H1 (cell line): ENCODE measurements at regions not wholly inside any gene's neighbourhood (a gene's known extent, or its start where the extent isn't known, plus 50 kb on each side); places are given as distances from the start of the nearest gene placed in this dataset.

Experiments
- CTCF ChIA-PET: fragments of 300-600 bp; sonication (Branson Sonifier 250); formaldehyde crosslinking; loops from one replicate; lab custom pipeline; 2021; ENCODE audit not compliant: partially characterized antibody; lab: Charles Lee
- POLR2A ChIA-PET: fragments of 300-600 bp; sonication (Branson Sonifier 250); formaldehyde crosslinking; loops from one replicate; lab custom pipeline; 2021; ENCODE audit warnings: inconsistent platforms; ENCODE audit not compliant: partially characterized antibody; lab: Charles Lee
- DNase-seq, 2 experiments: peaks; one replicate each; pipeline versions ENCODE4 v3.0.0 to v3.0.0-alpha.2; 2010 to 2022; ENCODE audit warnings: low spot score in 2 of 2, low read depth in 1 of 2, mixed read lengths in 1 of 2
- FAIRE-seq: peaks from 2 replicates; lab custom pipeline; 2011; peaks lifted over from hg19 to GRCh38; lab: Jason Lieb, UNC
- H2AFZ ChIP-seq: 2 replicates; pipeline ENCODE4 v1.8.1; 2012; ENCODE audit warnings: low read length, inconsistent platforms
- H2AK5ac ChIP-seq: 2 replicates; pipeline ENCODE4 v1.6.1; 2013; ENCODE audit warnings: low read depth, low read length
- H2BK120ac ChIP-seq: replicated peaks from 2 replicates; pipeline ENCODE3; 2013; ENCODE audit warnings: low read depth, low read length, inconsistent platforms
- H2BK12ac ChIP-seq: 2 replicates; pipeline ENCODE4 v1.6.1; 2013; ENCODE audit warnings: low read depth, low read length
- H2BK15ac ChIP-seq: 2 replicates; pipeline ENCODE4 v1.6.1; 2013; ENCODE audit warnings: low read length
- H2BK20ac ChIP-seq: 2 replicates; pipeline ENCODE4 v1.6.1; 2013; ENCODE audit warnings: low read length
- H2BK5ac ChIP-seq: 2 replicates; pipeline ENCODE4 v1.6.1; 2013; ENCODE audit warnings: low read depth, low read length
- H3K14ac ChIP-seq: 2 replicates; pipeline ENCODE4 v1.6.1; 2013; ENCODE audit warnings: inconsistent platforms; ENCODE audit not compliant: insufficient read length
- H3K18ac ChIP-seq: 2 replicates; pipeline ENCODE4 v1.6.1; 2013; ENCODE audit warnings: low read length; ENCODE audit errors: extremely low read depth
- H3K23ac ChIP-seq: 2 replicates; pipeline ENCODE4 v1.6.1; 2013; ENCODE audit warnings: inconsistent platforms; ENCODE audit not compliant: insufficient read length
- H3K23me2 ChIP-seq: 2 replicates; pipeline ENCODE4 v1.6.1; 2013; ENCODE audit warnings: low read depth, low read length
- H3K27ac ChIP-seq: 2 replicates; pipeline ENCODE4 v1.6.1; 2011; ENCODE audit warnings: low read depth, low read length, inconsistent platforms
- H3K27me3 ChIP-seq, 4 experiments: replicated peaks in 1 of 4; 1 replicate in 1 of 4; 2 replicates in 3 of 4; pipeline versions ENCODE4 v1.6.1 to v1.8.1; 2011 to 2013; ENCODE audit warnings: low read length in 3 of 4, mild to moderate bottlenecking in 3 of 4, inconsistent platforms in 2 of 4, mixed read lengths in 2 of 4, moderate library complexity in 1 of 4; ENCODE audit not compliant: control insufficient read depth in 3 of 4, insufficient read depth in 3 of 4; ENCODE audit errors: extremely low read depth in 1 of 4
- H3K36me3 ChIP-seq, 4 experiments: 2 replicates each; pipeline versions ENCODE4 v1.6.1 to v1.8.1; 2011 to 2013; ENCODE audit warnings: mild to moderate bottlenecking in 4 of 4, low read length in 3 of 4, moderate library complexity in 2 of 4, control low read depth in 1 of 4, inconsistent platforms in 1 of 4; ENCODE audit not compliant: insufficient read depth in 4 of 4, control insufficient read depth in 2 of 4
- H3K4ac ChIP-seq: replicated peaks from 2 replicates; pipeline ENCODE3; 2013; ENCODE audit warnings: low read length, low read depth, mixed read lengths, inconsistent platforms; ENCODE audit not compliant: insufficient read length
- H3K4me1 ChIP-seq, 4 experiments: replicated peaks in 1 of 4; 1 replicate in 1 of 4; 2 replicates in 3 of 4; pipeline versions ENCODE4 v1.6.1 to v1.8.1; 2011 to 2013; ENCODE audit warnings: low read length in 3 of 4, inconsistent platforms in 2 of 4, mixed read lengths in 1 of 4; ENCODE audit not compliant: insufficient read depth in 4 of 4, control insufficient read depth in 3 of 4
- H3K4me2 ChIP-seq, 2 experiments: 2 replicates each; pipeline versions ENCODE4 v1.6.1 to v1.8.1; 2011 to 2013; ENCODE audit warnings: low read depth in 2 of 2, low read length in 2 of 2, control low read depth in 1 of 2, inconsistent platforms in 1 of 2, mild to moderate bottlenecking in 1 of 2; ENCODE audit not compliant: insufficient read depth in 1 of 2
- H3K4me3 ChIP-seq, 4 experiments: fragments of 200-600, 300-600 bp in 1 of 4; sonication (generic), shearing (Covaris generic), sonication (Bioruptor Twin) in 1 of 4; 2 replicates each; pipeline versions ENCODE4 v1.5.1 to v1.8.1; 2011 to 2016; ENCODE audit warnings: low read length in 4 of 4, low read depth in 3 of 4, control low read depth in 2 of 4, inconsistent platforms in 2 of 4, mild to moderate bottlenecking in 2 of 4, mixed read lengths in 1 of 4, moderate library complexity in 1 of 4; ENCODE audit not compliant: insufficient read depth in 2 of 4; ENCODE audit errors: extremely low read depth in 1 of 4
- H3K56ac ChIP-seq: replicated peaks from 2 replicates; pipeline ENCODE3; 2013; ENCODE audit warnings: low read depth, mild to moderate bottlenecking, mixed read lengths, low read length, inconsistent platforms; ENCODE audit not compliant: insufficient read length
- H3K79me1 ChIP-seq: 2 replicates; pipeline ENCODE4 v1.6.1; 2013; ENCODE audit warnings: low read depth, low read length, control low read depth
- H3K79me2 ChIP-seq, 2 experiments: 2 replicates each; pipeline versions ENCODE4 v1.6.1 to v1.8.1; 2012 to 2013; ENCODE audit warnings: low read length in 2 of 2, mild to moderate bottlenecking in 2 of 2, inconsistent platforms in 1 of 2; ENCODE audit not compliant: insufficient read depth in 2 of 2, control insufficient read depth in 1 of 2
- H3K9ac ChIP-seq, 4 experiments: replicated peaks in 1 of 4; 1 replicate in 1 of 4; 2 replicates in 3 of 4; pipeline versions ENCODE4 v1.6.1 to v1.8.1; 2011 to 2013; ENCODE audit warnings: low read depth in 3 of 4, low read length in 3 of 4, control low read depth in 2 of 4, mild to moderate bottlenecking in 2 of 4, moderate library complexity in 2 of 4, inconsistent platforms in 1 of 4; ENCODE audit errors: extremely low read depth in 1 of 4
- H3K9me3 ChIP-seq, 2 experiments: 2 replicates each; pipeline versions ENCODE4 v1.6.1 to v1.8.1; 2012 to 2013; ENCODE audit warnings: mild to moderate bottlenecking in 2 of 2, moderate library complexity in 2 of 2, control low read depth in 1 of 2, inconsistent platforms in 1 of 2, low read depth in 1 of 2, low read length in 1 of 2, mixed read lengths in 1 of 2; ENCODE audit not compliant: insufficient read depth in 2 of 2
- H4K20me1 ChIP-seq, 2 experiments: replicated peaks in 1 of 2; 2 replicates each; pipeline versions ENCODE3 to v1.8.1; 2011 to 2013; ENCODE audit warnings: inconsistent platforms in 2 of 2, low read length in 2 of 2, mild to moderate bottlenecking in 1 of 2; ENCODE audit not compliant: insufficient read depth in 2 of 2, control insufficient read depth in 1 of 2
- H4K5ac ChIP-seq: 2 replicates; pipeline ENCODE4 v1.6.1; 2013; ENCODE audit warnings: low read length, low read depth, mixed read lengths, inconsistent platforms; ENCODE audit not compliant: insufficient read length
- H4K8ac ChIP-seq: 2 replicates; pipeline ENCODE4 v1.8.0; 2013; ENCODE audit warnings: mild to moderate bottlenecking, moderate library complexity, low read length, inconsistent platforms; ENCODE audit not compliant: insufficient read depth; ENCODE audit errors: extremely low read depth
- H4K91ac ChIP-seq: replicated peaks from 2 replicates; pipeline ENCODE3; 2013; ENCODE audit warnings: low read length, mixed read lengths, inconsistent platforms; ENCODE audit not compliant: insufficient read length
- BACH1 ChIP-seq: IDR thresholded peaks from 2 replicates; pipeline ENCODE4 v1.6.1; 2012; ENCODE audit warnings: low read length, improper control_type of control experiment
- CEBPB ChIP-seq: IDR thresholded peaks from 2 replicates; pipeline ENCODE4 v1.6.1; 2012; ENCODE audit warnings: low read depth, low read length
- HDAC2 ChIP-seq, 2 experiments: fragments of 300-600 bp in 1 of 2; sonication (generic) in 1 of 2; IDR thresholded peaks; 2 replicates each; pipeline ENCODE4 v1.6.1; 2011 to 2012; ENCODE audit warnings: low read depth in 2 of 2, low read length in 2 of 2, mild to moderate bottlenecking in 2 of 2, moderate library complexity in 2 of 2, borderline replicate concordance in 1 of 2, inconsistent platforms in 1 of 2
- MAFK ChIP-seq: IDR thresholded peaks from 2 replicates; pipeline ENCODE4 v1.6.1; 2012; ENCODE audit warnings: low read depth, mild to moderate bottlenecking, improper control_type of control experiment, low read length
- NANOG ChIP-seq: IDR thresholded peaks from 2 replicates; pipeline ENCODE4 v1.6.1; 2011; ENCODE audit warnings: low read length, low read depth, mild to moderate bottlenecking, inconsistent platforms; ENCODE audit not compliant: insufficient read depth, poor library complexity, severe bottlenecking
- POLR2A ChIP-seq, 2 experiments: IDR thresholded peaks; 1 replicate in 1 of 2; 2 replicates in 1 of 2; pipeline ENCODE4 v1.6.1; 2011; ENCODE audit warnings: low read depth in 2 of 2, low read length in 2 of 2, mild to moderate bottlenecking in 2 of 2; ENCODE audit errors: control extremely low read depth in 1 of 2
- RNF2 ChIP-seq: fragments of 200-900, 300-1000 bp; sonication (generic); IDR thresholded peaks from 2 replicates; pipeline ENCODE4 v1.7.1; 2016; ENCODE audit warnings: borderline replicate concordance, low read depth, mild to moderate bottlenecking, antibody characterized with exemption, low read length; ENCODE audit not compliant: poor library complexity, severe bottlenecking; ENCODE audit errors: missing control alignments
- SP1 ChIP-seq: IDR thresholded peaks from 2 replicates; pipeline ENCODE4 v1.6.1; 2011; ENCODE audit warnings: low read depth, low read length
- TEAD4 ChIP-seq: IDR thresholded peaks from 2 replicates; pipeline ENCODE4 v1.6.1; 2012; ENCODE audit warnings: low read depth, low read length, inconsistent platforms, mixed read lengths
- ZNF274 ChIP-seq: IDR thresholded peaks from 2 replicates; pipeline ENCODE4 v1.7.0; 2012; ENCODE audit warnings: low read length, borderline replicate concordance; ENCODE audit errors: extremely low read depth
- WGBS, 2 experiments: shearing (Covaris generic) in 1 of 2; methylation state at CpG; one replicate each; pipeline versions ENCODE4 v1.1.6 to v1.1.7; 2013 to 2015; ENCODE audit warnings: low lambda C conversion rate in 2 of 2, mixed read lengths in 2 of 2, inconsistent platforms in 1 of 2, low coverage in 1 of 2, missing lambda C conversion rate in 1 of 2; ENCODE audit not compliant: insufficient replicate concordance in 2 of 2, insufficient coverage in 1 of 2, insufficient read length in 1 of 2; ENCODE audit errors: extremely low coverage in 1 of 2, missing lambda C conversion rate in 1 of 2; 5-methylcytosine and 5-hydroxymethylcytosine counted together

- Histone ChIP-seq H3K4ac (no peak overlapping the region), H4K8ac (no peak overlapping the region)
- no peak for FAIRE-seq
Observed at GRCh38 chr13:73647417-73647816, 486.8 kb downstream of the KLF12 start.

More at GRCh38 chr13:73647417-73647816, 486.8 kb downstream of the KLF12 start:
- no peaks in the 10 kb centered on the region for H3K79me2 ChIP-seq
- H2AK5ac ChIP-seq: no peak overlapping the region
- no peak overlapping the region for H4K91ac ChIP-seq
- H3K27me3 ChIP-seq: no peaks in the 10 kb centered on the region
- no peak overlapping the region for H4K5ac ChIP-seq
- DNase-seq: no peak
- no peak overlapping the region for H2BK12ac ChIP-seq
- H3K14ac ChIP-seq: no peak overlapping the region
- H3K4me1 ChIP-seq: no peaks in the 10 kb centered on the region
- 97% methylated on average over 4 of the region's 4 CpGs; no CpG with 5 or more reads in 1 of the 2 experiments for WGBS, 2 experiments
- no peaks in the 10 kb centered on the region for H3K23me2 ChIP-seq
- no peaks in the 10 kb centered on the region for H4K20me1 ChIP-seq
- no peak overlapping the region for H3K56ac ChIP-seq
- no peak overlapping the region for H2AFZ ChIP-seq
- H2BK5ac ChIP-seq: no peak overlapping the region
- H2BK120ac ChIP-seq: no peak overlapping the region
- no peak overlapping the region for H2BK20ac ChIP-seq
- H3K23ac ChIP-seq: no peak overlapping the region
- no peak overlapping the region for H2BK15ac ChIP-seq
- H3K4me3 ChIP-seq: no peak overlapping the region
- H3K9me3 ChIP-seq: peaks cover 0 to 2% of the 10 kb centered on the region in 2 experiments; a peak in 1 of 4 replicates
- no peak overlapping the region for H3K9ac ChIP-seq
- no peak overlapping the region for H3K4me2 ChIP-seq
- CTCF ChIA-PET: interaction anchor here (0.7 kb wide), 1 partner anchor 83 kb away, joined by 3 read pairs; no protein-coding TSS in a partner anchor
- no peak overlapping the region for H3K18ac ChIP-seq
- POLR2A ChIA-PET: no interaction called here
- no peaks in the 10 kb centered on the region for H3K79me1 ChIP-seq
- H3K36me3 ChIP-seq: no peaks in the 10 kb centered on the region
- no peak overlapping the region for H3K27ac ChIP-seq
- no peak for TF ChIP-seq POLR2A (IDR thresholded peaks at IDR 0.05; ENCODE audit: control extremely low read depth in 1 of 2, low read depth in 2 of 2, low read length in 2 of 2)
- no peak for TF ChIP-seq SP1
- TF ChIP-seq NANOG: no peak
- TF ChIP-seq MAFK: no peak
- no peak for TF ChIP-seq CEBPB
- no peak for TF ChIP-seq BACH1
- TF ChIP-seq ZNF274: no peak
- TF ChIP-seq RNF2: no peak
- TF ChIP-seq HDAC2 (IDR thresholded peaks at IDR 0.05; ENCODE audit: borderline replicate concordance in 1 of 2, low read depth in 2 of 2, low read length in 2 of 2): no peak
- TF ChIP-seq TEAD4: no peak
